ENCODE measurements at regions not wholly inside any gene's neighbourhood (a gene's known extent, or its start where the extent isn't known, plus 50 kb on each side); places are given as distances from the start of the nearest gene placed in this dataset.

DNA sequence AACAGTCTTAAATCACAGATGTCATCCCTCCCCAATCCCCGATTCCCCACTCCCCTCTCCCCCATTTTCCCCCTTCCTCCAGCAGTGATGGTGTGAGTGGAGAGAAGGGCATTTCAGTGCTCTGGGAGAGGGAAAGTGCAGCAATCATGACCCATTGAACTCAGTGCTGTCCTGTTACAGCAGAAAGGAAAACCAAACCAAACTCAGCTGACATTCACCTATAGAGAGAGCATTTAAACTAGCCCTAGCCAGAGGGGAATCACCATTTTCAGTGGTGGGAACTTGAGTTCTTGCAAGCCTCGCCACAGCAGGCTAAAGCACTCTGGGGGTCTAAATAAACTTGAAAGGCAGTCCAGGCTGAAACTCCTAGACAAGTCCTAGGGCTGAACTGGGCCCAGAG, 129.9 kb upstream of the COL21A1 start:
- TF ChIP-seq, protein P1, sequence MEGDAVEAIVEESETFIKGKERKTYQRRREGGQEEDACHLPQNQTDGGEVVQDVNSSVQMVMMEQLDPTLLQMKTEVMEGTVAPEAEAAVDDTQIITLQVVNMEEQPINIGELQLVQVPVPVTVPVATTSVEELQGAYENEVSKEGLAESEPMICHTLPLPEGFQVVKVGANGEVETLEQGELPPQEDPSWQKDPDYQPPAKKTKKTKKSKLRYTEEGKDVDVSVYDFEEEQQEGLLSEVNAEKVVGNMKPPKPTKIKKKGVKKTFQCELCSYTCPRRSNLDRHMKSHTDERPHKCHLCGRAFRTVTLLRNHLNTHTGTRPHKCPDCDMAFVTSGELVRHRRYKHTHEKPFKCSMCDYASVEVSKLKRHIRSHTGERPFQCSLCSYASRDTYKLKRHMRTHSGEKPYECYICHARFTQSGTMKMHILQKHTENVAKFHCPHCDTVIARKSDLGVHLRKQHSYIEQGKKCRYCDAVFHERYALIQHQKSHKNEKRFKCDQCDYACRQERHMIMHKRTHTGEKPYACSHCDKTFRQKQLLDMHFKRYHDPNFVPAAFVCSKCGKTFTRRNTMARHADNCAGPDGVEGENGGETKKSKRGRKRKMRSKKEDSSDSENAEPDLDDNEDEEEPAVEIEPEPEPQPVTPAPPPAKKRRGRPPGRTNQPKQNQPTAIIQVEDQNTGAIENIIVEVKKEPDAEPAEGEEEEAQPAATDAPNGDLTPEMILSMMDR (IDR thresholded peaks at IDR 0.05): no peak
- TF ChIP-seq POLR2A (IDR thresholded peaks at IDR 0.05): no peak

All from adrenal gland (tissue), 5 donors.